Osteoblast (primary cell): ENCODE measurements at regions not wholly inside any gene's neighbourhood (a gene's known extent, or its start where the extent isn't known, plus 50 kb on each side); places are given as distances from the start of the nearest gene placed in this dataset.

ENCODE experiments used
- DNase-seq: peaks from one replicate; pipeline ENCODE4 v3.0.0; 2011; ENCODE audit warnings: low spot score, mixed read lengths; ENCODE audit not compliant: insufficient read length; ENCODE audit errors: missing footprints
- H2AFZ ChIP-seq: 2 replicates; pipeline ENCODE4 v1.6.0; 2011; ENCODE audit warnings: mild to moderate bottlenecking, low read length
- H3K27ac ChIP-seq: 2 replicates; pipeline ENCODE4 v1.5.1; 2011; ENCODE audit warnings: mild to moderate bottlenecking, low read depth, low read length, moderate library complexity
- H3K27me3 ChIP-seq: 2 replicates; pipeline ENCODE4 v1.6.0; 2012; ENCODE audit warnings: mild to moderate bottlenecking, control low read depth, inconsistent platforms, low read length, moderate library complexity; ENCODE audit not compliant: insufficient read depth
- H3K36me3 ChIP-seq: 2 replicates; pipeline ENCODE4 v1.5.1; 2011; ENCODE audit warnings: mild to moderate bottlenecking, low read length, control low read depth, moderate library complexity; ENCODE audit not compliant: insufficient read depth
- H3K4me1 ChIP-seq: 2 replicates; pipeline ENCODE4 v1.5.1; 2011; ENCODE audit warnings: mild to moderate bottlenecking, low read length, control low read depth, moderate library complexity; ENCODE audit not compliant: insufficient read depth
- H3K4me2 ChIP-seq: 2 replicates; pipeline ENCODE4 v1.6.0; 2011; ENCODE audit warnings: mild to moderate bottlenecking, low read length; ENCODE audit not compliant: insufficient read depth
- H3K4me3 ChIP-seq: fragments of 200-600 bp; sonication (generic); 3 replicates; pipeline ENCODE4 v1.5.1; 2012; ENCODE audit warnings: mild to moderate bottlenecking, low read length, inconsistent platforms; ENCODE audit not compliant: insufficient read depth
- H3K79me2 ChIP-seq: 2 replicates; pipeline ENCODE4 v1.6.0; 2012; ENCODE audit warnings: mild to moderate bottlenecking, low read length, control low read depth, inconsistent platforms; ENCODE audit not compliant: insufficient read depth
- H3K9me3 ChIP-seq: 2 replicates; pipeline ENCODE4 v1.5.1; 2011; ENCODE audit warnings: low read depth, low read length, control low read depth
- H4K20me1 ChIP-seq: 2 replicates; pipeline ENCODE4 v1.6.0; 2012; ENCODE audit warnings: mild to moderate bottlenecking, low read length, control low read depth; ENCODE audit not compliant: insufficient read depth
- CTCF ChIP-seq: IDR thresholded peaks from 2 replicates; pipeline ENCODE4 v1.5.1; 2011; ENCODE audit warnings: mild to moderate bottlenecking, low read depth, low read length, moderate library complexity; ENCODE audit errors: extremely low read depth

DNA sequence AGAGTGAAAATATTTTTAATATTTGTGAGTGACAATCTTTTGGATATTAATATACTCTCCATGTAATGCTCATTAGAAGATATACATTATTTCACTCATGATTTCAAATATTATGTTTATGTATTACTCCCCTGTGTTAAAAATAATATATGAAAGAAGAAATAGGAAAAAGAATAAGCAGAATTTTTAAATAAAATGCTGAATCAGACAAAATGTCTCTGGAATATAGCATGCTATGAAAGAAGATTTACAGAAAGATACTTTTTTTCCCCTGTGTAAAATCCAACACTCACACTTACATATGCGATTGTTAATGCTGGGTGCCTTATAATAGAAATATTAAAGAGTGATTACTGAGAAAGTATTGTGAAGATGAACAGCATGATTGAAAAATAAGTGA lies 373.7 kb downstream of the ANXA1 start:
- Histone ChIP-seq H3K4me1 (no peaks in the 10 kb centered on the region), H3K27me3 (no peaks in the 10 kb centered on the region), H3K79me2 (no peaks in the 10 kb centered on the region), H3K9me3 (no peaks in the 10 kb centered on the region), H3K27ac (no peak overlapping the region), H2AFZ (no peak overlapping the region), H3K4me3 (no peak overlapping the region), H3K36me3 (no peaks in the 10 kb centered on the region), H4K20me1 (no peaks in the 10 kb centered on the region), H3K4me2 (no peak overlapping the region)
- DNase-seq = no peak
- no peak for TF ChIP-seq CTCF

DNA sequence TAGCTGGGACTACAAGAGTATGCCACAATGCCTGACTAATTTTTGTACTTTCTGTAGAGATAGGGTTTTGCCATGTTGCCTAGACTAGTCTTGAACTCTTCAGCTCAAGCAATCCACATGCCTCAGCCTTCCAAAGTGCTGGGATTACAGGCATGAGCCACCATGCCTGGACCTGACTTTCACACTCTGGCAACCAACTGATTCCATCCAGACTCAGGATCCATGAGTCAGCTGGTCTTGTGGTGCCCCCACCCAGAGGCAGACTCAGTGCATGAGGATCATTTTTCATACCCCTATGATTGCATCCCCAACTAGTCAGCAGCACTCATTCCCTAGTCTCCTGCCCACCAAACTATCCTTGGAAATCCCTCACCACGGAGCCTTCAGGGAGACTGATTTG lies 375.9 kb downstream of the ANXA1 start:
- no peak for DNase-seq
- no peak for TF ChIP-seq CTCF

DNA sequence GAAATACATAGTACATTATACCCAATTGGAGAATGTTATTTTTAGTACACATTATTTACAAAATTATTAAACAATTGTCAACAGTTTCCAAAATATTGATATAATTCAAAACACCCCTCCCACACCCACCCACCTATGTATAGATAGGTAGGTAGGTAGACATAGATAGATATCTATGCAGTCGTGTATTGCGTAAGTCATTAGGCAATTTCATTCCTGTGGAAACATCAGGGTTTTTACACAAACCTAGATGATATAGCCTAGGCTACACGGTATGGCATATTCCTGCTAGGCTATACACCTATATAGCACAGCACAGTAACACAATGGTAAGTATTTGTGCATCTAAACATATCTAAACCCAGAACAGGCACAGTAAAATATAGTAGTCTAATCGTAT lies 377.3 kb downstream of the ANXA1 start:
- Histone ChIP-seq H3K79me2 (no peaks in the 10 kb centered on the region), H3K9me3 (no peaks in the 10 kb centered on the region), H4K20me1 (no peaks in the 10 kb centered on the region), H3K4me1 (no peaks in the 10 kb centered on the region), H3K27ac (no peak overlapping the region), H3K36me3 (no peaks in the 10 kb centered on the region), H3K4me2 (no peak overlapping the region), H3K4me3 (no peak overlapping the region), H2AFZ (no peak overlapping the region), H3K27me3 (no peaks in the 10 kb centered on the region)
- no peak for DNase-seq
- no peak for TF ChIP-seq CTCF

More for the DNA sequence above, 375.9 kb downstream of the ANXA1 start:
- H4K20me1 ChIP-seq = no peaks in the 10 kb centered on the region
- H3K79me2 ChIP-seq = no peaks in the 10 kb centered on the region
- H2AFZ ChIP-seq = no peak overlapping the region
- no peaks in the 10 kb centered on the region for H3K4me1 ChIP-seq
- H3K36me3 ChIP-seq = no peaks in the 10 kb centered on the region
- H3K27ac ChIP-seq = no peak overlapping the region
- no peak overlapping the region for H3K4me2 ChIP-seq
- no peaks in the 10 kb centered on the region for H3K27me3 ChIP-seq
- no peaks in the 10 kb centered on the region for H3K9me3 ChIP-seq
- no peak overlapping the region for H3K4me3 ChIP-seq

GRCh38 chr9:73529666-73530065 lies 378.0 kb downstream of the ANXA1 start:
- H3K4me1 ChIP-seq = no peaks in the 10 kb centered on the region
- no peak overlapping the region for H3K27ac ChIP-seq
- no peaks in the 10 kb centered on the region for H3K79me2 ChIP-seq
- no peak for TF ChIP-seq CTCF
- no peak overlapping the region for H3K4me2 ChIP-seq
- peak; percentile 19 for DNase-seq
- H3K36me3 ChIP-seq = no peaks in the 10 kb centered on the region
- H2AFZ ChIP-seq = no peak overlapping the region
- H3K27me3 ChIP-seq = no peaks in the 10 kb centered on the region
- H4K20me1 ChIP-seq = no peaks in the 10 kb centered on the region
- H3K9me3 ChIP-seq = no peaks in the 10 kb centered on the region
- no peak overlapping the region for H3K4me3 ChIP-seq
